AG04450 (cell line): ENCODE measurements at regions not wholly inside any gene's neighbourhood (a gene's known extent, or its start where the extent isn't known, plus 50 kb on each side); places are given as distances from the start of the nearest gene placed in this dataset.

Experiments used
- CTCF ChIA-PET: fragments of 300-600, 350-600 bp; formaldehyde crosslinking; extraction: SDS; loops from one replicate; lab custom pipeline; 2022; ENCODE audit warnings: antibody characterized with exemption, inconsistent platforms; lab: Charles Lee
- POLR2A ChIA-PET: fragments of 350-600 bp; formaldehyde crosslinking; extraction: SDS; loops from one replicate; lab custom pipeline; 2021; ENCODE audit warnings: antibody characterized with exemption, inconsistent platforms; lab: Yijun Ruan, JAX
- DNase-seq: peaks from one replicate; pipeline ENCODE4 v3.0.0-alpha.2; 2011; ENCODE audit warnings: low read depth, low spot score
- H3K27ac ChIP-seq: one replicate; pipeline ENCODE4 v1.5.1; 2012; ENCODE audit warnings: low read depth, low read length, control low read depth
- H3K27me3 ChIP-seq: one replicate; pipeline ENCODE4 v1.6.0; 2012; ENCODE audit warnings: low read length; ENCODE audit not compliant: control insufficient read depth, insufficient read depth
- H3K4me3 ChIP-seq: 2 replicates; pipeline ENCODE4 v1.5.1; 2011; ENCODE audit warnings: mild to moderate bottlenecking, low read depth, low read length, control low read depth
- H3K9me3 ChIP-seq: 2 replicates; pipeline ENCODE4 v1.5.1; 2012; ENCODE audit warnings: low read length; ENCODE audit not compliant: control insufficient read depth, insufficient read depth
- TF ChIP-seq, protein P1 (sequence below): IDR thresholded peaks from 2 replicates; pipeline ENCODE4 v1.5.1; 2011; ENCODE audit warnings: low read depth, low read length, control low read depth, inconsistent platforms

DNA sequence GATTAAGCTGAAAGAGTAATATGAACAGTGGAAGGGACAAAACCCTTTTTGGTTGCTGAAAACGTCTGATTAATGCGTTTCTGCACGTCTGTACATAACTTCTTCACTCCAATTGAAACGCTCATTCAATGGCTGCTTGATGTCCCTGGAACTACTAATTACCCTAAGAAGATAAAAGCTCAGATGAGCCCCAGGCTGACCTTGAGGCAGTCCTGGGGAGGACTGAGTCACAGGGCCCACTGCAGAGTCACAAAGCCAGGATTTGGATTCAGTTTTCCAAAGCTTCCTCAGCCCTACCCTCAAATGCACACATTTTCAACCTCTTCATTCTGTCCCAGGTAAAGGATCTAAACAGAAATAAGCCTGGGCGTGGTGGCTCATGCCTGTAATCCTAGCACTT is 75.0 kb upstream of the FLT1 start:
- Histone ChIP-seq H3K9me3 (no peaks in the 10 kb centered on the region), H3K4me3 (no peak overlapping the region), H3K27me3 (no peaks in the 10 kb centered on the region), H3K27ac (no peak overlapping the region)
- no peak for DNase-seq
- ChIA-PET POLR2A (no interaction called here), CTCF (no interaction called here)
- TF ChIP-seq, protein P1, sequence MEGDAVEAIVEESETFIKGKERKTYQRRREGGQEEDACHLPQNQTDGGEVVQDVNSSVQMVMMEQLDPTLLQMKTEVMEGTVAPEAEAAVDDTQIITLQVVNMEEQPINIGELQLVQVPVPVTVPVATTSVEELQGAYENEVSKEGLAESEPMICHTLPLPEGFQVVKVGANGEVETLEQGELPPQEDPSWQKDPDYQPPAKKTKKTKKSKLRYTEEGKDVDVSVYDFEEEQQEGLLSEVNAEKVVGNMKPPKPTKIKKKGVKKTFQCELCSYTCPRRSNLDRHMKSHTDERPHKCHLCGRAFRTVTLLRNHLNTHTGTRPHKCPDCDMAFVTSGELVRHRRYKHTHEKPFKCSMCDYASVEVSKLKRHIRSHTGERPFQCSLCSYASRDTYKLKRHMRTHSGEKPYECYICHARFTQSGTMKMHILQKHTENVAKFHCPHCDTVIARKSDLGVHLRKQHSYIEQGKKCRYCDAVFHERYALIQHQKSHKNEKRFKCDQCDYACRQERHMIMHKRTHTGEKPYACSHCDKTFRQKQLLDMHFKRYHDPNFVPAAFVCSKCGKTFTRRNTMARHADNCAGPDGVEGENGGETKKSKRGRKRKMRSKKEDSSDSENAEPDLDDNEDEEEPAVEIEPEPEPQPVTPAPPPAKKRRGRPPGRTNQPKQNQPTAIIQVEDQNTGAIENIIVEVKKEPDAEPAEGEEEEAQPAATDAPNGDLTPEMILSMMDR, result no peak

DNA sequence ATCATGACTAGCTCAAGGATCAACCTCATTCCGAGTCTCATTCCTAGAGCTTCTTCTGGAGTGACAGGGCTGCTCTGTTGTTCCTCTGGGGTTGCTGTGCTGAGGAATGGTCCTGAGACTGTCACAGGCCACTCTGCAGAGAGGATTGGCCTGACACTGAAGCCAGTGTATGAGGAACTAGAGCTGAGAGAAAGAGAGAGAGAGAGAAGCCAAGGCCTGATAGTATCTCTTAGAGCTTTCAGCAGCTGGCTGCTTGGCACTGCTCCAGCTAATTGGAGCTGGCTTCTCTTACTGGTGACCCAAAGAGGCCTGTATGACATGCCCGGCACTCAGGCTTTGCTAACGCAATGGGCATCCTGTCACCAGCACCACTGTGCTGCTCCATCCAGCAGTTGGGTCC is 73.4 kb upstream of the FLT1 start:
- POLR2A ChIA-PET, result no interaction called here
- CTCF ChIA-PET, result no interaction called here
- peak; percentile 23 for DNase-seq
- no peaks in the 10 kb centered on the region for H3K9me3 ChIP-seq
- H3K27ac ChIP-seq, result no peak overlapping the region
- no peak overlapping the region for H3K4me3 ChIP-seq
- TF ChIP-seq, protein P1, result no peak
- no peaks in the 10 kb centered on the region for H3K27me3 ChIP-seq

DNA sequence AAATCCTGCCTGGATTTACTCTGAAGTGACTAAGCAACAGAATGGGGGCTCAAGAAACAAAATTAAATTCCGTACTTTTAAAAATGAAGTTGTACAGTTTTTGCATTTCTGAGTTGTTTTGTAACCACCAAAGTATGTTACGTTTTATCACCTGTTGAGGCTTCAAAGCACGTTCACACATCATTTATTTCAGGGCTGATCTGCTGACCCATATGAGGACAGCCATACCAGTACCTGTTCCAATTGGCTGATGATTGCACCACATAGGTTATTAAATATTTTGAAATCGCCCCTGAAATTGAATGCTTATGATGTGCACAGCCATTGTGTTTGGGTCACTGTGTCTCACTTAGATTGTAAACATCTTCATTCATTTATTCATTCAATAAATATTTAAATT is 72.0 kb upstream of the FLT1 start:
- TF ChIP-seq, protein P1, result no peak
- H3K27me3 ChIP-seq, result no peaks in the 10 kb centered on the region
- POLR2A ChIA-PET, result no interaction called here

DNA sequence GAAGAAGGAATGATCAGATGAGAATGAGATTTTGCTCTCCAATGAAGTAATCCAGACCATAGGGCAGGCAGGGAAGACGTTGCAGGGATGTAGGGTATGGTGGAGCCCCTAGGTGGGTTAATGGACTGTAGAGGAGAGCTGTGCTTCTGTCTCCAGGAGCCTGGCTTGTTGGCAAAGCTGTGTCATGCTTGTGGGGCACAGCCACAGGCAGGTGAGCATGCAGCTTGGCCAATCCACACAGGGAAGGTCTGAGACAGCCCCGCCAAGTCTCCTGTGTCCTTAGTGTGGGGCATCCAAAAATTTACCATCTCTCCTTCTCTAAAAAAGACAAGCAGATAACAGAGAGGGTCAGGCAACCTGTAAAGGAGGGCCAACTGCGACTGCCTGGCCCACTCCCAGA is 71.4 kb upstream of the FLT1 start:
- POLR2A ChIA-PET, result no interaction called here
- no peaks in the 10 kb centered on the region for H3K9me3 ChIP-seq

More for the DNA sequence above, 72.0 kb upstream of the FLT1 start:
- Histone ChIP-seq H3K9me3 (no peaks in the 10 kb centered on the region), H3K27ac (no peak overlapping the region), H3K4me3 (no peak overlapping the region)
- DNase-seq, result no peak
- CTCF ChIA-PET, result no interaction called here

DNA sequence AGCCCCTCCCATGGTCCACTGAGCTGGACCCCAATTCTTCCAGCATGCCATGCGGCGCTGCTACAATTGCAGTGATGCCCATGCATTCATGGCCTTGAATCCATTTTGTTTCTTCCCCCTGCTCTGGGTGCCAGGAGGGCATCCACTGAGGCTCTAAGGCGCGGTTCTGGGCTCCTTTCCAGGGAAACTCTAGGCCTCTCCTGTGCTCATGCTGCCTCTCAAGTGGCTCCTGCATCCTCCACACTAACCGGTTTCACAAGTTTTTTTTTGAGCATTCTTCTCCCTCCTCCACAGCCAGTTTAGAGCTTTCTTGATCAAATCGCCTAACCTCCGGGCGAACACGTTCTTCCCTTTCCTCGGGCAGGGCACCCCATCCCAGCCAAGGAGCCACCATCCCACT is 69.1 kb upstream of the FLT1 start:
- DNase-seq, result no peak
- no peak overlapping the region for H3K4me3 ChIP-seq
- ChIA-PET CTCF (no interaction called here), POLR2A (no interaction called here)
- no peak overlapping the region for H3K27ac ChIP-seq
- no peaks in the 10 kb centered on the region for H3K27me3 ChIP-seq
- TF ChIP-seq, protein P1, result no peak
- H3K9me3 ChIP-seq, result no peaks in the 10 kb centered on the region

More for the DNA sequence above, 71.4 kb upstream of the FLT1 start:
- TF ChIP-seq, protein P1, result no peak
- Histone ChIP-seq H3K27ac (no peak overlapping the region), H3K27me3 (no peaks in the 10 kb centered on the region), H3K4me3 (no peak overlapping the region)
- no peak for DNase-seq
- CTCF ChIA-PET, result no interaction called here
